ENCODE measurements at regions not wholly inside any gene's neighbourhood (a gene's known extent, or its start where the extent isn't known, plus 50 kb on each side); places are given as distances from the start of the nearest gene placed in this dataset.

DNA sequence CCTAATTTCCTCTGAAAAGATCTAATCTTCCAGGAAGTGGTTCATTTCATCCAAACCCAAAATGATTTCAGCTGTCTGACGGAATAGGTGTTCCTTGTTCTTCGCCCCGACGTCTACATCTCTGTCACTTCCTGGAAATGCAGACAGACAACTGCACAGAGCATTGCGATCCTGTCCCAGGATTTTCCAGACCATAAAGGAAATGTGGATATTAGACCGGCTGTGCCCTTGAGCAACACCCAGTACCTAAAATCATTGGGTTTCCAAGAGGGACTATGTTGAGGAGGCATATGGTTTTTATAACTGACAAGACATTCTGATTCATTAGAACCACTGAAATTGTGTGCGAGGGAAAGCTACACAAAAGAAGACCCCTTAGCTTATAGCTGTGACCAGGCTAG lies 74.2 kb downstream of the MSX2 start:
- no peak for TF ChIP-seq POLR2A (IDR thresholded peaks at IDR 0.05)
- TF ChIP-seq, protein P1, sequence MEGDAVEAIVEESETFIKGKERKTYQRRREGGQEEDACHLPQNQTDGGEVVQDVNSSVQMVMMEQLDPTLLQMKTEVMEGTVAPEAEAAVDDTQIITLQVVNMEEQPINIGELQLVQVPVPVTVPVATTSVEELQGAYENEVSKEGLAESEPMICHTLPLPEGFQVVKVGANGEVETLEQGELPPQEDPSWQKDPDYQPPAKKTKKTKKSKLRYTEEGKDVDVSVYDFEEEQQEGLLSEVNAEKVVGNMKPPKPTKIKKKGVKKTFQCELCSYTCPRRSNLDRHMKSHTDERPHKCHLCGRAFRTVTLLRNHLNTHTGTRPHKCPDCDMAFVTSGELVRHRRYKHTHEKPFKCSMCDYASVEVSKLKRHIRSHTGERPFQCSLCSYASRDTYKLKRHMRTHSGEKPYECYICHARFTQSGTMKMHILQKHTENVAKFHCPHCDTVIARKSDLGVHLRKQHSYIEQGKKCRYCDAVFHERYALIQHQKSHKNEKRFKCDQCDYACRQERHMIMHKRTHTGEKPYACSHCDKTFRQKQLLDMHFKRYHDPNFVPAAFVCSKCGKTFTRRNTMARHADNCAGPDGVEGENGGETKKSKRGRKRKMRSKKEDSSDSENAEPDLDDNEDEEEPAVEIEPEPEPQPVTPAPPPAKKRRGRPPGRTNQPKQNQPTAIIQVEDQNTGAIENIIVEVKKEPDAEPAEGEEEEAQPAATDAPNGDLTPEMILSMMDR (IDR thresholded peaks at IDR 0.05) = no peak

Measured in lower leg skin (tissue), 3 donors.